GM19372 (cell line): ENCODE measurements at regions not wholly inside any gene's neighbourhood (a gene's known extent, or its start where the extent isn't known, plus 50 kb on each side); places are given as distances from the start of the nearest gene placed in this dataset.
"Not testable (repeated sequence)": the region's sequence is repeated elsewhere in the genome, so short reads cannot be mapped to it uniquely, and the experiment has no call there.

Source experiments
- ATAC-seq: cut with Tn5 transposase; IDR thresholded peaks from one replicate; pipeline ENCODE4 v1.9.1; 2021; ENCODE audit warnings: mild to moderate bottlenecking, low read depth, moderate library complexity; ENCODE audit not compliant: unreplicated experiment

GRCh38 chr11:28793282-28793738, 685.1 kb downstream of the METTL15 start:
- no peak for ATAC-seq

DNA sequence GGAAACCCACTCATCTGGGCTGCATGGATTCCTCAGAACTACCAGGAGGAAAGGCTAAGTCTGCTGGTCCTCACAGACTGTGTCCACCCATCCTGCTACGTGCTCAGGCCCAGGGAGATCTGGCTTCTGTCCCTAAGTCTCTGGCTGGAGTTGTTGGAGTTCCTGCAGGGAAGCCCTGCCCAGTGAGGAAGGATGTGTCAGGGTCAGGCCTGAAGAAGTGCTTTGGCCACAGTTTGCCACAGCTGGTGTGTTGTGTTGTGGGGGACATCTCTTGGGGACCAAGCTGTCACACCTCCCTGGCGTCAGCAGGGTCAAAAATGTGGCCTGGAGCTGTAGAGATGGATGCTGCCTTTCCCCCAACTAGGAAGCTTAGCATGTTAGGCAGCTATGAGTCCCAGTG, 684.7 kb downstream of the METTL15 start:
- no peak for ATAC-seq

GRCh38 chr11:28787897-28788296, 679.7 kb downstream of the METTL15 start:
- not testable (repeated sequence) for ATAC-seq

DNA sequence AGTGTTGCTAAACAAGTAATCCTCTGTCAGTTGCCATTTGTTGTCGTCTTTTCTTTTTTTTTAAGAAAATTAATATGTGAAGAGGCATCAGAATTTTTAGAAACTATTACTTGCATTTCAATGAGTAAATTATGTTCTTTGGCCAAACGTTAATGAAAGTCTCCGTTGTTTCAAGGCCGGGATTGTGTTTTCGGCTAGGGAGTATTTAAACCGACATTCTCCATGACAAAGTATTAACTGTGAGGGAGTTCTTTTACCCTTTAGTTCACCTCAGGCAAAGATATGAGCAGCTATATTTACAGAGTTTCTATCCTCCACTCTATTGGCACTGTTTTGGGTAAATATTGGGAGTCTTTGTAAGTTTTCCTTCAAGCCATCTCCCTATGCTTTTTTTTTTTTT, 668.9 kb downstream of the METTL15 start:
- ATAC-seq, result no peak

GRCh38 chr11:28773606-28774005, 665.4 kb downstream of the METTL15 start:
- ATAC-seq, result no peak

GRCh38 chr11:28770806-28771205, 662.6 kb downstream of the METTL15 start:
- ATAC-seq, result no peak

DNA sequence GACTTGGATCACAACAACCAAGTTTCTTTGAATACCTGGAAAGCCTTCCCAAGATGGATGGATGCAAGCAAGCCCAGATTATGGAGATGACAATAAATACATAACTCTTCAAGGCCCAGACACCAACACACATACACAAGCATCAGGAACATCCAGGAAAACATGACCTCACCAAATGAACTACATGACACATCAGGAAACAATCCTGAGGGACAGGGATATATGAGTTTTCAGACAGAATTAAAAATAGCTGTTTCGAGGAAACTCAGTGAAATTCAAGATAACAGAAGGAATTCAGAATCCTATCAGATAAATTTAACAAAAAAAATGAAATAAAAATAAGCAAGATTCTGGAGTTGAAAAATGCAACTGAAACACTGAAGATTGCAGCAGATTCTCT, 659.4 kb downstream of the METTL15 start:
- ATAC-seq, result no peak

DNA sequence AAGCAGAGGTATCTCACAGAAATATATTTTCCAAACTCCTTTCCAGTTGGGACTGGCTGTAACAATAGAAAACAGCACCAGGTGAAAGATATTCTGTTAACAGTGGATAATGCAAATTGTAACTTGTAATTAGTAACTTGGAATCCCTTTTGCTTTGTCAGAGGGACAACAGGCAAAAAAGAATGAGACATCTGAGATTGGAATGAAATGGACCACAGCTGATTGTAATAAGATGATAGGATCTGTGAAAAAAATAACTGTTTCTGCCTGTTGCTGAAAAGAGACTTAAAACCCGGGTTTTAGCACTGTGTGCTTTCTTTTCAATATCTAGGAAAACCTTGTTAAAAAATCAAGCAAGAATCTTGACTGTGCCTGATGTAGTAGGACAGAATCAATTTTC, 655.7 kb downstream of the METTL15 start:
- ATAC-seq, result no peak

GRCh38 chr11:28763151-28763550, 655.0 kb downstream of the METTL15 start:
- ATAC-seq, result no peak

DNA sequence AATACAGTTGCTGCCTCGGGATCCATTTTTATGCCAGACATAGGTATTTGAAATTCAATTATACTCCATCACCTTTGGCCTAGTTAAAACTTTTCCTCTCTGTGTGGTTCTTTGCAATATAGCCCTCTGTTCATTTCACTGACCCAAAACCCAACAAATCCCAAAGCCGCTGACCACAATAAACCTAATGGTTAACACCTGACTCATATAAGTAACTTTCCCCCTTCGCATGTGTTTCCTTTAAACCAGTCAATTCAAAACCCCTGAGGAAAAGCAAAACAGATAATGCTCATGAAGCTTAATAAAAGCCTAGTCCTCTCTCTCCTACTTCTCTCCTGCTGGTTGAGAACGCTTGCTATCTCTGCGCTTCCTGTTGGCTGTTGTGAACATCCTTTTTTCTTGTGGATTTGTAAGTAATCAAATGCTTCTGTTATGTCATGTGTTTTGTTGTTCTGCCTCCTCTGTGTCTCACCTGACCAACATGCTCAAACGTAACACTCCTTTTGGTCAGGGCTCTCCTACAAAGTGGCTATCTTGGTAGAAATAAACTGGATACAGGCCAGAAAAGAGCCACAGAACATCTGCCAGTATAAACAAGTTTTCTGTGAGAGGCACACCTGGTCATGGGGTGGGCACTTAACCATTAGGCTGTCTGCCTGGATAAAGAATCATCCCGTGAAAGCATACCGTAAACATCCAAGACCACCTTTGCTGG, 652.6 kb downstream of the METTL15 start:
- no peak for ATAC-seq

GRCh38 chr11:28759311-28759710, 651.1 kb downstream of the METTL15 start:
- no peak for ATAC-seq

- no peak for ATAC-seq
Measured at GRCh38 chr11:28757725-28758515, 649.7 kb downstream of the METTL15 start.

DNA sequence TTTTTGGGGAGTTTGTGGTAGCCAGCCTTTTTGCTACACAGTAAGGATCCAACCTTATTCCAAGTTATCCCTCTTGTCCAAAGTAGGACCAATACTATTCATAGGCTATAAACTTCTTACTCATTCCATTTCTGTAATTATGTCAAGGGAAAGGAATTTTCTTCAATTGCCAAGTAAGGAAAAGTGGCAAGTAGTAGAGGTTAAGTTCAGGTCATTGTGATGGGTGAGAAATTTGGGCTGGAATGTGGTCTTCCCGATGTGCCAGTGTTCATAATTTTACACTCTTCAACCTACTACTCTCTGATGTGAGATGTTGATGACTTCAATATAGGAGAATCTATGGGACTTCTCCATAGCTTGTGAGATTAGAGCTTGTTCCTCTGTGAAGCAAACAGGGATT, 648.8 kb downstream of the METTL15 start:
- no peak for ATAC-seq

GRCh38 chr11:28743061-28743550, 634.9 kb downstream of the METTL15 start:
- ATAC-seq, result no peak

- ATAC-seq, result no peak
Measured at GRCh38 chr11:28739489-28740280, 631.5 kb downstream of the METTL15 start.

DNA sequence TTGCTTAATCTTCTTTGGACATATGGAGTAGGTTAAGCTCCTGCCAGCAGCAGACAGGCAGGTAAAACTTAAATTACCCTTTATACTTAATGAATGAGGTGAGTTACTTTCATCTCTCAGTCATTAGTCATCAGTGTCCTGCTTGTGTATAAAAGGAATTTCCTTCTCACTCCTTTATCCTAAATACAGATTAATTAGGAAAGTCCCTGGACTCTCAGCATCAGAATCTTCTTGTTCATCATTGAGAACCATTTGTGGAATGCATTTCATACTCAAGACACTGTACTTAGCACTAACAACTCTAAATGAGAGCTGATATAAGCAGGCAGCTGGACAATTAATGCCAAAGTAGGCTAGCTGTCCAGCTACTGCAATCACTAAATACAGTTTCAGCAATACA, 630.4 kb downstream of the METTL15 start:
- no peak for ATAC-seq

GRCh38 chr11:28736256-28736655, 628.1 kb downstream of the METTL15 start:
- ATAC-seq, result no peak

DNA sequence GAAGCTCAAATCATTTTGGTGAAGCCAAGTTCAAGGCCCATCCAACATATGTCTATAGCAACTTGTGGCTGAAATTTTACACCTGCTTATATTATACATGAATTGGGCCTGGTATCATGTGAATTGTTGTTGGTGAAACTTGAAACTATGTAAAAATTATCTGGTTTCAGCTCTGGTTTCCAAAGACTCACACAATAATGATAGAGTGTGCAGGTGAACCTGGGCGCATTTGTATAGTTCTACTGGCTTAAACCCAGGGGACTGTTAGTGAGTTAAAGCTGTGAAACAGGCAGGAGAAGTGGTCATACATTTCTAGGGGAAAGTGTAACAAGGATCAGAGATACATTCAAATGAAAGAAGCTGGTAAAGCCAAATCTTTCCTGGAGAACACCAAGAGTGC, 627.3 kb downstream of the METTL15 start:
- ATAC-seq, result no peak

DNA sequence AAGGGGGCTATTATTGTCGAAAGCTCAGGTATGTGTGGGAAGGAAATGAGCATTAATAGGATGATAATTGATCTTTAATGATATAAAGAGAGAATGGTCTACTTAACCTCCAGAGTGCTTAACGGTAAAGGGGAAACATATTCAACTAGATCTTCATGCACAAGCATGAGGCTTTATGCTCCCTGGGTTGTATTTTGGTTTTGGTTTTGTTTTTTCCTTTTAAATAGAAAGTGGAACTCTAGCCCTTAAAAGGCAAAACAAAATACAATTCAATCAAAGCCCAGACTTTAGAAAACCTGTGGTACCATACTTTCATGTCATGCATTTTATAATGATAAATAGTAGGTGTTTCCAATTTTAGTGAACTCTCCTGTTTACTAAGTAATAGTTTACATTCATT, 622.7 kb downstream of the METTL15 start:
- no peak for ATAC-seq

- no peak for ATAC-seq
Measured at GRCh38 chr11:28730336-28730735, 622.1 kb downstream of the METTL15 start.

GRCh38 chr11:28729339-28729738, 621.2 kb downstream of the METTL15 start:
- ATAC-seq, result no peak
